NOMO-1 treated with dmso at 0.1 percent for 144 hours (cell line): ENCODE measurements at regions not wholly inside any gene's neighbourhood (a gene's known extent, or its start where the extent isn't known, plus 50 kb on each side); places are given as distances from the start of the nearest gene placed in this dataset.
"Not testable (repeated sequence)": the region's sequence is repeated elsewhere in the genome, so short reads cannot be mapped to it uniquely, and the experiment has no call there.

Experiments used
- DNase-seq: peaks from one replicate; lab custom pipeline; 2025; ENCODE audit not compliant: unreplicated experiment; lab: John Stamatoyannopoulos, UW

DNA sequence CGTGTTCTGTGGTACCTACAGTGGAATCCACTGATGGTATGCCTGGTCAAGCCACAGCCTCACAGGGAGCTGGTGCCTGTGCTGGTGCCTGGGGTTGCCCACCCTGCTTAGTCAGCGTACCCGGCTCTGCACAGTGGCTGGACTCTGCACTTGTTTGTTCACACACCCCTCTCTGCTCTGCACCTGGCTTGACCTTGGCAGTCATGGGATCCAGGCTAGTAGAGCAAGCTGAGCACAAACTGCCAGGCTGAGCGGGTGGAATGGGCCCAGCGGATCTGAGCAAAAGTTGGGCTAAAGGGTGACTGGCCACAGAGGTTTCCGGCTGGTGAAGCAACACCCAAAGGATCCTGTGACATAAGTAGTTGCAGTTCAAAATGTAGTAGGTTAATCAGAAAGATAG is 163.5 kb downstream of the CDH19 start:
- DNase-seq = no peak

DNA sequence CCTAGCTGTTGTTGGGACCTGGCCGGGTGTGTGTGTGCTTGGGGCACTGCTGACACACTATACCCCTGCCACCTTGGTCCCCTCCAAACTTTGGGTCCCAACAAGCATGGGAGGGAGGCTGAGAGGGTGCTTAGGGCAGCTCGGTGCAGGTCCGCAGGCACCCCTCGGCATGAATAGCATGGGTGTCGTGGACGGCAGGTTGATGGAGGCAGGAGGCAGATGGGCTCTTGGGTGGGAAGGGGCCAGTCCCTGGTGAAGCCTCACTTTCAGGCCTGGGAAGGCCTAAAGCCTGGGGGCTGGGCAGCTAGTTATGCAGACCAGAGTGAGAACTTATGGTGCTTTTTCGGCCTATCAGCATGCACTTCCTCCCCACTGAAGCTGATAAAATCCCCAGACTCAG is 164.2 kb downstream of the CDH19 start:
- no peak for DNase-seq

DNA sequence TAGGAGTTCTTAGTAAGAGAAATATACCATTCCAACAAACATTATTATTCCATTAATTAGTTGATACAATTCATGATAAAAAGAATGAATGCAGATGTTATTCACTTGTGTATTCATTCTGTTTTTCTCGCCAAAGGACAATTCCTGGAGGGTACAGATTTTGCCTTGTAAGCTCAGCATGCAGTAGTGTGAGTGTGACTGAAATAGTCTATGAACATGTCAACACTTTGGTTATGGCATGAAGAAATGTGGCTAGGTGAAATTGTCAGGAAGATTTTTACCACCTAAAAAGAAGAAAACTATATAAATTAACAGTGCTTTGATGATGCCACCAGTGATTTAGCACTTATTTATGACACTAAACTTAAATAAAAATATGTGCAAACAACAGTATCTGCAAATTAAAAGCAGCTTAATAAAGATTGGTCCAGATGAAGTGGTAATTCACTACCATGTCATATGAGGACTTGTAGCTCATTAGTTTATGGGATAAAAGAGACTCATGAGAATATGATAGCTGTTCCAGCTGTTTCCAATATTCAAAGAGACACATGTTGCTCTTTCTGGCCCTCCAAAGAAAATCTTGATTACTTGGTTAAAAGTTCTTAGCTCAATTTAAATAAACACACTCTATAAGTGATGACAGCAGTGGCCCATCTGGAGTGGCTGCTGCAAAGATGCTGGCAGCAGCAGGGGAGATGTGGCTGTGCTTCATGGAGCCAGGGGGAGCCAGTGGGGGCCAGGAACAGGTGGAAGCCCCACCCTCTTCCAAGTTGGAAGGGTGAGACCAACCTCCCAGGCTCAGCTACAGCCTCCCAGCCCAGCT is 165.0 kb downstream of the CDH19 start:
- DNase-seq = no peak

DNA sequence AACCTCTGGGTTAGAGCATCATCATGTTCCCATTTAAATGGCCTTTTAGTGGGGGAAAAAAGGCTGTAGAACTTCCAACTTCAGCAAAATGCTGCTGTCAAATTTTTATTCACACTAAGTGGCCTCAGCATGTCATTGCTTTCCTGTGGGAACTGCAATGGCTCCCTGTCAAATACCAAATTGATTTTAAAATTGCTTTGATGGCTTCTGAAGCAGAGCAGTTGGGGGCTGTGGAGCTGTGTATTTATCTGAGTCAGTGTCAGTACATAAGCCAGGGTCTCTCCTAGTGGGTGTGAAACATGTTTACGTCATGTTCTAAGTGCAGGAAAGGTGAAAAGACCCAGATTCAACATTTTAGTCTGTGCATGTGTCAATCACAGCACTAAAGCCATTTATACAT is 171.3 kb downstream of the CDH19 start:
- no peak for DNase-seq

DNA sequence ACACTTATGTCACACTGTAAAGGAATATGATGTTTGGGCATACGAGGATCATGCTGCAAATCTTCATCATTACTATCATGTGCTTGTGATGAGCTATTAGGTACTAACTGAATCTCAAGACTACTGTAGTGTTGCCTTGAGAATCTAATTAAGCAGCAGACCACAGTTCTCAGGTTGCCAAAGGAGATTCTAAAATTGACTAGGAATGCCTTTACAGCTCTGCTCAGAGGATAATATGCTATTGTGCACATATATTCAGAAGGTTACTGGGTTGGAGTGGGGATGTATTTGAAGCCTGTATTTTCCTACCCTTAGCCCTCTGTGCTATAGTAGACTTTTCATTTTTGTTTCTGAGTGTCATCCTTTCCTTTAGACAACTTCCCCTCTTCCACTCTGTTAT is 175.1 kb downstream of the CDH19 start:
- DNase-seq = no peak

DNA sequence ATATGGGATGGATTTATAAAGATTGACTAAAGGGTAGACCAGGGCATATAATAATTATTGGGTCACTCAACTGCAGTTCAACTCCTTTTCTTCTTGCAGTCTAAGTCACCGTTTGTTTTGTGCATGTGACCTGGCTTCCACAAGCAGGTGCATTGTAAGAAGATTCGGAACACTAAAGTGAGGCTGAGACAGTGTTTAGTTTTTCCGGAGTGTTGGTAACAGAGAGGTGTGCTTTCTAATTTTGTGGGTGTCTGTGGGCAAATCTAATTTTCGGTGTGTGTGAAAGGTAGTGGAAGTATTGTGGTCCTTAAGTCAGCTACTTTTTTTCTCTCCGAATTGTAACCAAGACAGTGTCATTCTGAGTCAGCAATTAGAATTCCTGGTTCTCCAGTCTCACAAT is 184.5 kb downstream of the CDH19 start:
- DNase-seq = no peak

DNA sequence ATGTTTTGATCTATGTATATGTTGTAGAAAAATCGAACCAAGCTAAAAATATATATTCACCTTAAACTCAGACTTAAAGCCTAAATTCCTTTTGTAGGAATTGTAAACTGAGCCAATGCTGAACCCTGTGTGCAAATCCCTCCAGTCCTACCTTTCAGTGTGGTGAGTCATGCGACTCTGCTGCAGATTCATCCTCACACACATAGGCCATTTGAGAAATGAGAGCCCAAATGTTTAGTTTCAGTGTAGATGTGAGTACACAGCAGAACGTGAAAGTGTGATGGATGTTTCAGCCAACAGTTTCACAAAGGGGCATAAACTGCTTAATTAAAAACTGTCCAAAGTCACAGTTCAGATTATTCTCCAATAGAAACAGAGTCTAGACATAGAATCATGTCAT is 193.2 kb downstream of the CDH19 start:
- no peak for DNase-seq

DNA sequence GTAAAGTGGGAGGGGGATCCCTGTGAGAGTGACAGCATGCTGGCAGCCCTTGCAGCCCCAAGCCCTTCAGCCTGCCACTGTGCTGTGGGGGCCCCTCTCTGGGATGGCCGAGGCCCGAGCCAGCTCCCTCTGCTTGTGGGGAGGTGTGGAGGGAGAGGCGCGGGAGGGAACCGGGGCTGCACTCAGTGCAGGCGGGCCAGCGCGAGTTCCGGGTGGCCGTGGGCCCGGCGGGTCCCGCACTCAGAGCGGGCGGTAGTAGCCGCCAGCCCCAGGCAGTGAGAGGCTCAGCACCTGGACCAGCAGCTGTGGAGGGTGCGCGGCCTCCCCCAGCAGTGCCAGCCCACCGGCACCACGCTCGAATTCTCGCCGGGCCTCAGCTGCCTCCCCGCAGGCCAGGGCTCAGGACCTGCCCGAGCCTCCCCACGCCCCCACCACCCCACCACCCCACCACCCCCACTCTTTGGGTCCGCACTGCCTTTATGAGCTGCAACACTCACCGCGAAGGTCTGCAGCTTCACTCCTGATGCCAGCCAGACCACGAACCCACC is 208.1 kb downstream of the CDH19 start:
- DNase-seq = no peak

DNA sequence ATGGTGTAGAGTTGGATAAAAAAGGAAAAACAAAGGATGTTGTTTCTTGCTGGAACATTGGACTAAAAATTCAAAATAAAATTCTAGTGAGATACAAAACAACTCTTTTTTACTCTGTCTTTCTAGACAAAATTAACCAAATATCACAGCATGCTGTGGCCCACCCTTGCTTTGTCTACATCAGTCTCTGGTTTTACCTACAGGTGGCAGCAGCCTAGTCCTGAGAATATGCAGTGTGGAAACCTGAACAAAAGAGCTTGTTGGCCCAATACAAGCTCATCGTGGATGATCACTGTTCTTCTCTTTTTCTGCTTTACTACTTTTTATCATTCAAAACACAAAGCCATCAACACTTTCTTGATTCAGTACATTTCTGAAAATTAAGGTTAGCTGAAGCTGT is 210.4 kb downstream of the CDH19 start:
- DNase-seq = no peak

DNA sequence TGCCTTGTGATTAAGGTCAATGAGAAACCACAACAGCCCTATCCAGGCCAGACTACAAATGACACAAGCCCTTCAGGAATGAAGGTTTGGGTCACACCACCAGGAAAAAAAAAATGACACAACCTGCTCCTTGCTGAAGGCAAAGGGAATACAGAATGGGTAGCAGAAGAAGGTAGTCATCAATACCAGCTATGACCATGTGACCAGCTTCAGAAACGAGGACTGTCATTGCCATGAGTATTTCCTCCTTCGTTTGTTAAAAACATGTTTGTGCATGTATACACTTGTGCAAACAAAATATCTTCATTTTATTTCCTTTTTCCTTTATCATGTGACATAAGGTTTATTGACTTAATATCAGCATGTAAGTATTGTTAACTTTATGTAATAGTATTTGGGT is 226.6 kb downstream of the CDH19 start:
- no peak for DNase-seq

DNA sequence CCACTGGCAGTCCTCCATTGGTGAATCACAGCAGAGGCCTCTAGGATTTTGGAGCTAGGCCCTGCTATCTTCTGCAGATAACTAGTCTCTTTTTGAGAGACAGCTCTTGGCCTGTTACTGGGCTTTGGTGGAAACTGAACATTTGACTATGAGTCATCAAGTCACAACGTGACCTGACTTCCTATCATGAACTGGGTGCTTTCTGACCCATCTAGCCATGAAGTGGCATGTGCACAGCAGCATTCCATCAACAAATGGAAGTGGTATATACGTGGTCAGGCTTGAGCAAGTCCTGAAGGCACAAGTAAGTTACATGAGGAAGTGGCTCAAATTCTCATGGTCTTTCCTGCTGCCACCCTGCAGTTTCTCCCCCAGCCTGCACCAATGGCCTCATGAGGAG is 228.5 kb downstream of the CDH19 start:
- DNase-seq = not testable (repeated sequence)

DNA sequence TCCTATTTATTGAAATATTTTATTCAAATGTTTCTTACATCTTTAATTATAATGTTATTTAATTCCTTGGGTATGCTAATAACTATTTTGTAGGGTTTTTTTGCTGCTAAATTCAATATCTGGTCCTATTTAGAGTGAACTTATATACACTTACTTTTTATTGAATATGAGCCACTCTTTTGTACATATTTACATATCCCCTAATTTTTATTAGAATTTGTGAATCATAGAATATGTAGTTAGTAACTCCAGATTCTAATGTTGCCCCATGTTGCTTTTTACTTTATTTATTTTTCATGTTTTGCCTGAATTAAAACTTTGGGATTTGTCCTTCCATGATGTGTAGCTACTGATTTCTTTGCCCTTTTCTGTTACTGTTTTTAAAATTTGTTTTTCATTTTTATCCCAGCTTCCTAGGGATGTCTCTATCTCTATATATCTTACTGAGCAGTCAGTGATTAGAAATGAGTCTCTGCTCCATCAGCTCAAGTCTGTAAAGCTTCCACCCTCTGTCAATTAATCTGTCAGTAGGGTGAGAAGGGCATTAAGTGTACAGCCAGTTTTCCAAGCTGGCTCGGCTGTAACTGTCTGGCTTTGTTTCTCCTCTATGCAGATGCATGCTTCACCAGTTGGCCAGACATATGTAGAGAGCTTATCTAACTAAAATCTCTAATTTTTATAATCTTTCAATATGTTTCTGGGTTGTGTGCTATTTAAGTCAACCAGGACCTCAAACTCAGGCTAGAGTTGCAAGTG is 256.9 kb downstream of the CDH19 start:
- DNase-seq = no peak

DNA sequence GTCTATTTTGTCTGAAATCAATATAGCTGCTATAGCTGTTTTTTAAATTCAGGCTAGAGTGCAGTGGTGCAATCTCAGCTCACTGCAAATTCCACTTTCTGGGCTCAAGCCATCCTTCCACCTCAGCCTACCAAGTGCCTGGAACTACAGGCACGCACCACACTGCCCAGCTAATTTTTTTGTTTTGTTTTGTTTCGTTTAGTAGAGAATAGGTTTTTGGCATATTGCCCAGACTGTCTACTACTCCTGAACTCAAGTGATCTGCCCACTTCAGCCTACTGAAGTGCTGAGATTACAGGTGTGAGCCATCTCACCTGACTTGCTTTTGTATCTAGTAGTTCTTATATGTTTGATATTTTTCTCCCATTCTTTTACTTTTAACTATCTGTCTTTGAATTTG is 259.7 kb downstream of the CDH19 start:
- no peak for DNase-seq

DNA sequence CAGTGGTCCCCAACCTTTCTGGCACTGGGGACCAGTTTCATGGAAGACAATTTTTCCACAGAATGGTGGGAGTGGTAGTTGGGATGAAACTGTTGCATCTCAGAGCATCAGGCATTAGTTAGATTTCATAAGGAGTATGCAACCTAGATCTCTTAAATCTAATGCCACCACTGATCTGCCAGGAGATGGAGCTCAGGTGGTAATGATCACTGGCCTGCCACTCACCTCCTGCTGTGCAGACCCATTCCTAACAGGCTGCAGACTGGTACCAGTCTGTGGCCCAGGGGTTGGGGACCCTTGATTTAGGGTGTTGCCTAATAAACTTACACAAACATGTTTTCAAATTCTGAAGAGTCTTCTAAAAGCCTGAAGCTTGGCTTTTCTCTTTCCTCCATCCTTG is 261.3 kb downstream of the CDH19 start:
- no peak for DNase-seq

DNA sequence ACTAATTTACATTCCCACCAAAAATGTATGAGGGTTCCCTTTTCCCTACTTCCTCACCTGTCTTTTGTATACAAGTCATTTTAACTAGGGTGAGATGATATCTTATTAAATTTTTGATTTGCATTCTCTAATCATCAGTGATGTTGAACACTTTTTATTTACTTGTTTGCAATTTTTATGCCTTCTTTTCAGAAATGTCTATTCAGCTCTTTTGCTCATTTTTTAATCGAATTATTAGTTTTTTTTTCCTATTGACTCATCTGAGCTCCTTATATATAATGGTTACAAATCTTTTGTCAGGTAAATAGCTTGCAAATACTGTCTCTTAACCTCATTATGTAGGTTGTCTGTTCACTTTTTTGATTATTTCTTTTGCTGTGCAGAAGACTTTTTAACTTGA is 269.4 kb downstream of the CDH19 start:
- no peak for DNase-seq

DNA sequence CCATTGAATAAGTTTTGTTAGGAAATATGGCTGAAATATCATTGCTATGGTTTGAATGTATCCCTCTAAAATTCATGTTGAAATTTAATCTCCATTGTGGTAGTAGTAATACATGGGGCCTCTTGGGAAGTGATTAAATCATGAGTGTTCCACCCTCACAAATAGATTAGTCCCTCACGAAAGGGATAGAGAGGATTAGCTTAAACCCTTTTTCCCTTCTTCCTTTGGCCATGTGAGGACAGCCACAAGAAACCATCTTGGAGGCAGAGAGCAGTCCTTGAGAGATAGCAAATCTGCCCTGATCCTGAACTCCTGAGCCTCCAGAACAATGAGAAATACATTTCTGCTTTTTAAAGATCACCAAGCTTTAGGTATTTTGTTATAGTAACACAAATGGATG is 274.2 kb downstream of the CDH19 start:
- DNase-seq = no peak

DNA sequence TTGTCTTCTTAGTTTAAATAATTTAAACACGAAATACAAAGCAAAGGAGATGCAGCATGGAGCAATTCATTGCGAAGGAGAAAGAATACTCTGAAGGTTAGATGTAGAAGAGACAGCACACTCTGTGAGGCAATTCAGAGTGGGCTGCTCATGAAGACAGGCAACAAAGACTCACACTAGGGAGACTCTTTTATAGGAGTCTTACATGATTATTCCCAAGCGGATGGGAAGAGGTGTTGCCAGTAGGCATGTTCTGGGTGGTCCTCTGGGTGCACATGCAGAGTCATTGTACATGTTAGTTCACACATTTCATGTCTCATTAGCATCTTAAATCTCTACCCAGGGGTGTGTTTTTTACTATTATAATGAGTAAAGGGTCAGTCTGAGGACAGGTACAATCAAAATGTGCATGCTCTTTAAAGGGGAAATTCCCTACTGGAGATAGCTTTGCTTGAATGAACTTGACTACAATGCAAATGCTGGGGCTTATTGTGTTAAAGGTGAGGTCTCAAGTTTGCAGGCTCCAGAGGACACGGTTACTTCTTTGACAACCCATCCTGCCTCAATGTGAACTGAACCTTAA is 275.5 kb downstream of the CDH19 start:
- DNase-seq = no peak

DNA sequence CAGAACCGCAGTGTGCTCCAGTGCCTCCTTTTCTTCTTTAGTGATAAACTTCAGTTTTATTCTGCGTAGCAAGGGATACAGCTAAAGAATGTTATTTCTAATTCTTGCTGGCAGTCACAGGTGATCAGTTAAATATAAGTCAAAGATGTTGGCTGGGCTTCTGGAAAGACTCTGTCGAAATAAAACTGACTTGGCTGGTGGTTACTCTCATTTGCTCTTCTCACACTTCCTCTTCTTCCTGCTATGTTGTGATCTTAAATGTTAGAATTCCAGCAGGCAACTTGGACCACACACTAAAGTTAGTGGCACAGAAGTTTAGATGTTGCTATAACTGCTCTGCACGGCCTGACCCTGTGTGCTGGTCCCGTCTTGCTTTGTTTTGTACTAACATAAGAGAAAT is 278.6 kb downstream of the CDH19 start:
- DNase-seq = no peak

DNA sequence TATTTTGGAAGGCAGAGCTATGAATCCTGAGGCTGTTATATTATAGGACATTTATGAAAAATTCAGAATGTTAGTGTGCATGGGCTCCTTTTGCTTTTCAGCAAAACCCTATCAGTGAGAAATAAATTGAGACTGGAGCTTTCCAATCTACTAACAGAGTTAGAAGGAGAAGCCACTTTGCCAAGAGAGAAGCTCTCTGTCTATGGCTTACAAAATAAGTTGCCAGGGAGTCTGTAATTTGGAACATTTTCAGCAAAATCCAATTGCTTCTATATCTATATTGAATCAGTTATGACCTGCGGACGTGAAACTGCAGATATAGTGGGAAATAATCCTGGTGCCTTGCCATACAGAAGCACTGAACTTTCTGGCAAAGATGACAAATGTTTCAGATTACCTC is 279.3 kb downstream of the CDH19 start:
- DNase-seq = no peak

DNA sequence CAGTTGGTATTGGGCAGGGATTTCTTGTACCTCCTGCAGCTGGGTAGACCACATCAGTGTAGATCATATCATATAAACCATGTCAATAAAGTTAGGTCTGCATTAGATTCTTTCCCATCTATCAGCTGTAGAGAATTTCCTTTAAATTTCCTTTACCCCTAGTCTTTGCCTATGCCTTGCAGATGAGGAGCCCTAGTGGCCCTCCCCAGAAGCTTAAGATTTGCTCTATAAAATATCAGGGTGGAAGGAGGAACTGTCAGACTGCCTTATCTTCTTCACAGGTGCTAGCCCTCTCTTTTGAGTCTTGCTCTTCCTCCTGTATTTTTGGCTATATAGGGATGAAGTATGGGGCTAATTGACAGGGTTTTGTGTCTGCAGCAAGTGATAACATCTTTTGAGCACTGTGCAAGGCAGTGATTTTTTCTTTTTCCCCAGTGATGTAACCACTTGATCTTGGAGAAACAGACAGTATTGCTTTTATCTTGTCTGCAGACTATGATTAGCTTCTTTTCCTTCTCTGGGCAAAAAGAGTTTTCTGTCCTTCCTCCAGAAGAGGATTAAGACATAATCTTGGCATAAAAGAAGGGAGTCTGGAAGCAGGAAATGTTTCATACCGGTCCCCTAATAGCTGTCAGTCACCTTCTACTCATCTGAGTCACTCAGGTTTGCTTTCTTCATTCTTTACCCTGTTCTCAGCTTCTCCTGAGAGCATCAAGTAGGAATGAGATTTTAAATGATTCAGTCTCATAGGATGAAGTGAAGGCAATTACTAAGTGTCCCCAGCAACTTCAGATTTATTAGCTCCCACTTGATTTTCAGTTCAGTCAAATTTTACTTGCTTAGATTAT is 286.4 kb downstream of the CDH19 start:
- DNase-seq = no peak

DNA sequence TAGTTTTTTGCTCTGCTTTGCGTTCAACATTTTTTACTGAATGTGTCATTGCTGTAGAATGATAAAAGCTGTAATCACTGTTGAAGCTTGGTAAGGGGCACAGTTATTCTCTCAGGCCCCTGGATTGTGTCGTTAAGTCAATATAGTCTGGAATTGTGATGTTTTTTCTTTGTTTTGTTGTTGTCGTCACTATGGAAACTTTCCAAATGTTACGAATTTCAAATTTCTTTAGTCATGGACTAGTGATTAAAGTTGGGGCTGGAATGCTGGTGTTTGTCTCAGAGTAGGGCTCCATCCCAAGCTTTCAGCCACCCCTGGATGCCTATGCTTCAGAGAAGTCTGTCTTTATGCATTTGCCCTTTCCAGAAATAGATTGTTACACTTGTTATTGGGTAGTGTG is 287.2 kb downstream of the CDH19 start:
- DNase-seq = no peak
